ENCODE measurements at regions not wholly inside any gene's neighbourhood (a gene's known extent, or its start where the extent isn't known, plus 50 kb on each side); places are given as distances from the start of the nearest gene placed in this dataset.

DNA sequence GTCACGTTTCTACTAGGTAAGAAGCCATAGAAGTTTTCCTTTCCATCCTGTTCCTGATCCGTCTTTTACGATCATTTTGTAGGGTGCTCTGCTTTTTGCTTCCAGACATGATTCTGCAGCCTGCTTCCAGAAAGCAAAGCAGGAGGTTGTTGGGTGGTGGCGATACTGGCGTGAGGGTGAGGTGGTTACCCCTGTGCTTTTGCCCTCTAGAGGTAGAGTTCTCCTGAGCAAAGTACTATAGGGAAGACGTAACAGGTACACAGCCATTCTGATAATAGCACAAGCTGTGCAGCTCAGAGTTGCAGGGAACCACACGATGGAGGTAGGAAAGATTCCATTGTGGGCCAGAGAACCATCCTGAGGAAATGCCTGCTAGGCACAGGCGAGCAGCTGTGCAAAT is 186.0 kb downstream of the PAH start:
- TF ChIP-seq, protein P1, sequence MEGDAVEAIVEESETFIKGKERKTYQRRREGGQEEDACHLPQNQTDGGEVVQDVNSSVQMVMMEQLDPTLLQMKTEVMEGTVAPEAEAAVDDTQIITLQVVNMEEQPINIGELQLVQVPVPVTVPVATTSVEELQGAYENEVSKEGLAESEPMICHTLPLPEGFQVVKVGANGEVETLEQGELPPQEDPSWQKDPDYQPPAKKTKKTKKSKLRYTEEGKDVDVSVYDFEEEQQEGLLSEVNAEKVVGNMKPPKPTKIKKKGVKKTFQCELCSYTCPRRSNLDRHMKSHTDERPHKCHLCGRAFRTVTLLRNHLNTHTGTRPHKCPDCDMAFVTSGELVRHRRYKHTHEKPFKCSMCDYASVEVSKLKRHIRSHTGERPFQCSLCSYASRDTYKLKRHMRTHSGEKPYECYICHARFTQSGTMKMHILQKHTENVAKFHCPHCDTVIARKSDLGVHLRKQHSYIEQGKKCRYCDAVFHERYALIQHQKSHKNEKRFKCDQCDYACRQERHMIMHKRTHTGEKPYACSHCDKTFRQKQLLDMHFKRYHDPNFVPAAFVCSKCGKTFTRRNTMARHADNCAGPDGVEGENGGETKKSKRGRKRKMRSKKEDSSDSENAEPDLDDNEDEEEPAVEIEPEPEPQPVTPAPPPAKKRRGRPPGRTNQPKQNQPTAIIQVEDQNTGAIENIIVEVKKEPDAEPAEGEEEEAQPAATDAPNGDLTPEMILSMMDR (conservative IDR thresholded peaks at IDR 0.05 in 1 of 2, IDR thresholded peaks at IDR 0.05 in 1 of 2; ENCODE audit: extremely low read depth in 1 of 2, insufficient read depth in 1 of 2, low read depth in 1 of 2, low read length in 2 of 2) = no peak
- TF ChIP-seq EZH2 (IDR thresholded peaks at IDR 0.05; ENCODE audit: borderline replicate concordance, low read length) = no peak

Data from mammary epithelial cell (primary cell).